Fibroblast of skin of right biceps (primary cell): ENCODE measurements at regions not wholly inside any gene's neighbourhood (a gene's known extent, or its start where the extent isn't known, plus 50 kb on each side); places are given as distances from the start of the nearest gene placed in this dataset.

Experiments
- DNase-seq: peaks from one replicate; pipeline ENCODE4 v3.0.0-alpha.2; 2013

DNA sequence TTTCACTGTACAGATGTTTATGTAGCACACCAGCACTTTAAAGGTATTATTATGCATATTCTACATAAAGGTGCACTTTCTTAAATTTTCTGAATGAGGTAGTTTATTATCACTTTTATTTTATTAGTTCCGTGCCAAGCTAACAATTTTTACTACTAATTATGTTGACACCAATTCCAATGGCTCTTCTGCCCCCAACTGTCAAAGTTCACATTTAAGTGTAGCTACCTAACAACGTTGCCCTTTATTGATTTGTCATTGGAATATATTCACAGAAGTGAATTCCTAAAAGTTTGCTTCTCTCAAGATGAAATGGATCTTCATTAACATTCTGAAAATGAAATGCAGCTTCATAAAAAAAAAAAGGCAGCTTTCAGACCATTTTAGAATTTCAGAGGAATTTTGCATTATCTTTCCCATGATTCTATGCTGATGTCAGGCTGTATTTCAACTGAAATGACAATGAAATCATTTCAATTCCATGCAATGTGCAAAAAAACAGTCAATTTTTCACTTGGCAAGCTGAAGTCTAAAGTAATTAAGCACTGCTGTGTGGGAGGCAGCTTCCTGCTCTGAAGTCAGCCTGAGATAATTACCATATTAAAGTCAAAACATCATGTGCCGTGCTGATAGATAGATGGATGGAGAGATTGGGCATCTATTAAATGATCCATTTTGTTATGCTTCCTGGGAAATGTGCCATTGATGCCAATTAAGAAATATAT, 229.2 kb downstream of the TTLL7 start:
- DNase-seq = no peak

DNA sequence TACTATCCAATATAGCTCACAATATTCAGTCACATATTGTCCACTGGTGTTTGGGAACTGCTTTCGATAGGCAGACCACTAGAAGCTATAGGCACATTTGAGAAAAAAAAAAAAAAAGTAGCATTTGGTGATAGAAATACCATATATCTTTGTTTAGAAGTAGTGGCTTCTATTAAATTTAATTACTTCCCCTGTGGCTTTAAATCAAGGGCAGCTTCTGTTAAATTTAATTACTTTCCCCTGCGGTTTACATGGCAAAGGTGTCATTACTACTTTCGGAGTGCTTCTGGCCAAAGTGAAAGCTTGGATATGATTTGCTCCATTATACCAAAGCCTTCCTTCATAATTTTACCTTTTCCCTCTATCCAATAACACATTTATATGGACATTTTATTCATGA, 229.9 kb downstream of the TTLL7 start:
- DNase-seq = no peak

DNA sequence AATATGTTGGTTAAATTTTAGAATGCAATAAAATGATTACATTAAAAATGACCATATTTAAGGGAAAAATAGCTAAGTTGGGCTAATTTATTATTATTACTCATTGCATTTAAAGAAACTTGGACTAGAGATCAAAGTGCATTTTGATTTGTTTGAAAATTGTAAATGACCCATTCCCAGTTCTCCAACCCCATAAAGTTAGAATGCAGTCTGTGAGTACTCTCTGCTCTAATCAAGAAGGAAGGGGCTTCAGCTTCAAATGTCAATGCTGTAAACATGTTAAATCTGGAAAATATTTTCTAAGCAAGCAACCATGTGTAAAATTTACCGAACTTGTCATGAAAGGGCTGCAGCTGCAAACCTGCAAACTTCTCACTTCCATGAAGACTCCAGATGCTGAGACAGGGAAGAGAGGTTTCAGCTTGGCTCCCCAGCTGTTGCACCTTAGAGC, 232.7 kb downstream of the TTLL7 start:
- no peak for DNase-seq

- no peak for DNase-seq
Observed at GRCh38 chr1:83765125-83765524, 233.8 kb downstream of the TTLL7 start.

DNA sequence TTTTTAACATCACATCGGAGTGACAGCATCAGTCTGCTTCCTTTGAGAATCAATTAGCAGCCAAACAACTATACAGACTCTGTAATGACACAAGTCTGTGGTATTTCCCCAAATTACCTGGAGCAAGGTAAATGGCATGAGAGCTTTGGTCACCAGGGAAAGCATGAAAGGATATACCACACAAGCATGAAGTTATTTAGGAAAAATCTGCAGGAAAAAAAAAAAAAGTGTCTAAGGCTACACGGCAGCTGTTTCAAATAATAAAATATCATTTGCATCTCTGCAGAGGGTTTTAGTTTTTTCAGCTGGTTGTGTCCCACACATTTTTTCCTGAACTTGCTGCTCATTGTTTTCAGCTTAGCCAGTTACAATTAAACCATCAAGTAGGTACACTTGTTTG, 234.7 kb downstream of the TTLL7 start:
- DNase-seq = peak; percentile 5

DNA sequence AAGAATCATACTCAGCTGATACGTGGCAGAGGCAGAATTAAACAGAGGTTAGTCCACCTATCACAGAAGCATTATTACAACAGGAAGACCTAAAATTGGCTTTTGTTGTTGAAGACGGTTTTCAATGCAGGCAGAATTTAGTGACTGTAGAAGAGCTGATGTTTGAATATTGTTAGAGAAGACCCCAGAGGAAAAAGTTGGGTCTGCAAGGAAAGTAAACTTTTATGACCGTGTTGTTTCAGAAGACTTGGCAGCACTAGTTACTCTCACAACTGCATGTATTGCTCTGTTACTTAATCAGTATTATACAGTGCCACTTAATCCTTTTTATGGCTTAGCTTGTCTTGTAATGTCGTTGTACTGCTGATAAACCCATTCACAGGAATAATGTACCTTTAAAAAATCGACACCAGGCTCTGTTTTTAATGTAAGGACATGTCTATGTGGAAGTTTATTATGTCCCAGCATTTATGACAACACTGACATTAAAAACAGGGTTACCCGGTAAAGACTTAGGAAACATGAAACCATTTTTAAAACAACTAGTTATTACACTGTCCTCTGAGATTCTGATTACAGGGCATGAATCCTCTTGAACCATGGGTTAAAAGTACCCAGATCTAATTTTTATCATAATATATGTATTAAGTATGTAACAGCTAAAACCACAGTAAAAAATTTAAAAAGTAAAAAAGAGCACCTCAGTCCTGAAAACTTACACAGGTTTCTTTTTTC, 235.4 kb downstream of the TTLL7 start:
- DNase-seq = no peak

- no peak for DNase-seq
Observed at GRCh38 chr1:83762416-83762815, 236.5 kb downstream of the TTLL7 start.

- DNase-seq = no peak
Observed at GRCh38 chr1:83762039-83762365, 236.9 kb downstream of the TTLL7 start.

DNA sequence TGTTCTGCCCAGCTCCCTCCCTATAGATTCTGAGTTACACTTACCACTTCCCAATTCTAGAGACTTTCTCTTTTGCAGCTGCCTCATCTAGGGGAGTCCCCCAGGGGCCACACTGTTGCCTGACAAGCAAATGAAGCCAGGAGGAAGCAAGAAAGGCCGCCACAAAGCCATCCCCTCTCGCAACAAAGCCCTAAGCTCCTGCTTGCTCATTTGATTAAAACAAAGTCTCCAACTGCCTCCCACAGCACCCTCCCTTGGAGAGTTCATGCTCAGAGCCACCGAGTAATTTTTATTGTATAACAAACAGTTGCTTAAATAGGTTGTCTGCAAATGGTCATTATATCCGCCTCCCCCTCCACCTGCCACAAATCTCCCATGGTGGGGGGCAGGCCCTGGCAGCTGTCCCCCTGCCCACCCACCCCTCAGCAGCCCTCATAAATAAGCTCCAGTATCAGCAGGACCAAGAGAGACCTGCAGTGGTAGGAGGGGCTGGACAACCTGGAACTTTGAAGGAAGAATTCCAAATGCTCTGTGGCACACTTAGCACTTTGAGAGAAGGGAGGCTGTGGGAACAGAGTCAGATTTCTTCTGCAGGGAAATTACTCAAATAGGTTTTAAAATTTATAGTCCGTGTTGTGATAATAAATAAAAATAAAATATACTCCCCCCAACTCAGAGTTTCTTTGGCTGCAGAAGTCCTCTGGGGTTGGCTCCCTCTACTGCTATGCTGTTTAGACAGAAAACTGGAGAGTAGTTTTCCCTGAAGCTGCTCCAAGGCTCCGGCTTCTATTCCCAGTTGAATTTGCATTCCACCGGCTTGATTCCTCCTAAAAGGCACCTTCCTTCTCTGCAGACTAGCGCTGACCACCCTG, 237.5 kb downstream of the TTLL7 start:
- DNase-seq = no peak

DNA sequence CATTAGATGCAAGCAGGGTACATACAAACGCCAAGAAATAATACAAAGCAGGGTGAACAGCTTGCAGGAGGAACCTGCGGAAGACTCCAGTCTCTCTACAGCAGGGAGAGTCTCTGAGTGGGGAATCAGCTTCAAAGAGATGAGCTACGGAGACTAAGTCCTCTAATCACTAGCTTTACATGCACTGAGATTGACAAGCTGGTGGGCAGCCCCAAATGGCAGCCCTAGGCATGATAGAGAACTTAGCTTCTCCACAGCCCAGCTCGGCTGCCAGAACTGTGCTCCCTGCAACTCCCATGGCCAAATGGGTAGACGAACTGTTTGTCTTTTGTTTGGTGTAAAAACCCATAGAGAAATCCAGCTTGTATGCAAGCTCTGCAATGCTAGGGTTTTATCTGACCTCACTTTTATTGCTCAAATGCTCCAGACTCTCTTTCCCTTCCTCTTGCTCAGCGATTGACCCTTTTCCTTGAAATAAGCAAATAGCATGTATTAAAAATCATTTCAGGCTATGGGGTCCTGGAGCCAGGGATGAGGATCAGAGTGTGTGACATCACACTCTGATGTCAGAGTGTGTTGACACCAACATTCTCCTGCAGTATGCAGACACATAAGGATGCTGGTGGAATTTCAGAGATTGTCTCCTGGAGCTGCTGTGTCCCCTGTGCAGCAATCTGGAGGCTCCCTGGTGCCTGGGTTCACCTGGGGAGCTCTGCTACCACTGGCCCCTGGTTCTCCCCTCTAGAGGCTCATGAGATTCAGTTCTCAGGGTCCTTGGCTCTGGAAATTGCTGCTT, 238.5 kb downstream of the TTLL7 start:
- DNase-seq = no peak

- DNase-seq = no peak
Observed at GRCh38 chr1:83756984-83757717, 241.8 kb downstream of the TTLL7 start.

- DNase-seq = no peak
Observed at GRCh38 chr1:83751602-83752001, 247.3 kb downstream of the TTLL7 start.

GRCh38 chr1:83750201-83750600, 248.7 kb downstream of the TTLL7 start:
- no peak for DNase-seq

DNA sequence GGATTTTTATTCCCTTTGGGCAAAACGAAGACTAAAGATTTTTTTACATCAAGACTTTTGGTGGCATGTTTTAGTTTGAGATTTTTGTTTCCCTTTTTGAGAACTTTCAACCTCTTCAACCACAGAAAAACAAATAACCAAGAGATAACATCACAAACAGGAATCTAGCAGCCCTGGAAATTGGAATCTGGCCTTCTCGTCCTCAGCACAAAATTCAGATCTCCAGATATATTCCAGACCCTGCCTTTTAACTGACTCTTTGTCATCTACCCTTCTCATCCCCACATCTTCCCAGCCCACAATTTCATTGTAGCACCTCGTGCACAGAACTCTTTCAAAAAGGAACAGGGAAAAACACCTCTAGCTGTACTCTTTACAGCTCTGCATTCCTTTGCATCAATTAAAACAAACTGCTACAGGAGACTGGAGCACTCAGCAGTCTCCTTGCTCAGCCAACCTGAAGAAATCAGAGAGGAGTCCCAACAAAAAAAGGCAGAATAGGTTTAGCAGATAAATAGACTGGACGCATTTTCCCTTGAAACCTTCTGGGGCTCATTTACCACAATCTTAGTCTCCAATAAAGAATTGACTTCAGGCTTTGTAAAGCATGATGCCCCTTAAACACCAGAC, 251.0 kb downstream of the TTLL7 start:
- no peak for DNase-seq

DNA sequence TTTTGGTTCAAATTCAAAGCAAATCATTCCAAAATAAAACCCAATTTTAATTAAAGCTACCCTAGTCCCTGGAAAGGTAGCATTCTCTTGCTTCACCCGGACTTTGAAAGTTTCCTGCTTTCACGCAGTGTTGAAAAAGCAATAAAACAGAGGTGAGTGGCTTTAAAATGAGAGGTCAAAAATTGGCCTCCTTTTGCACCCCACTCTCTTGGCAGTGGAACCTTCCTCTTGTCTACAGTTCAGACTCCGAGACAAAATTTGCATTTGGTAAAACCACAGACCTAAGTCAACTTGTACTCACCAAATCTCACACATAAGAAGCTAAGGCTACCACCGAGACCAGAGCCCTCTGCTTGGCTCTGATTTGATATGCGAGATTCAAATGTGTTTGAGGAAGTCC, 252.7 kb downstream of the TTLL7 start:
- DNase-seq = no peak

- no peak for DNase-seq
Observed at GRCh38 chr1:83742446-83742845, 256.5 kb downstream of the TTLL7 start.

GRCh38 chr1:83741770-83742169, 257.2 kb downstream of the TTLL7 start:
- DNase-seq = no peak

GRCh38 chr1:83741348-83741747, 257.6 kb downstream of the TTLL7 start:
- DNase-seq = no peak

DNA sequence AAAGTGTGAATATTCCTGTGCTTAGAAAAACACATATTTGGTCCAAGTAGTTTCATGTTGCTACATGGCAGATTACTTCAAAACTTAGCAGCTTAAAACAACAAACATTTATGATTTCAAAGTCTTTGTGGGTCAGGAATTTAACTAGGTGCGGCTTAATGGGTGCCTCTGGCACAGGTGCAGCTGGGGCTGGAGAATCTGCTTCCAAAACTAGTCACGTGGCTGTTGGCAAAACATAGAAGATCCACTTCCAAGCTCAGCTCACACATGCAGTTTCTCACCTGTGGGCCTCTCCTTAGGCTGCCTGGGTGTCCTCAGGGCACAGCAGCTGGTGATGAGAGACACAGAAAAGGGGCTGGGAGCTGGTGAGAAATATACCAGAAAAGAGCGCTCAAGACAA, 263.4 kb downstream of the TTLL7 start:
- DNase-seq = no peak

DNA sequence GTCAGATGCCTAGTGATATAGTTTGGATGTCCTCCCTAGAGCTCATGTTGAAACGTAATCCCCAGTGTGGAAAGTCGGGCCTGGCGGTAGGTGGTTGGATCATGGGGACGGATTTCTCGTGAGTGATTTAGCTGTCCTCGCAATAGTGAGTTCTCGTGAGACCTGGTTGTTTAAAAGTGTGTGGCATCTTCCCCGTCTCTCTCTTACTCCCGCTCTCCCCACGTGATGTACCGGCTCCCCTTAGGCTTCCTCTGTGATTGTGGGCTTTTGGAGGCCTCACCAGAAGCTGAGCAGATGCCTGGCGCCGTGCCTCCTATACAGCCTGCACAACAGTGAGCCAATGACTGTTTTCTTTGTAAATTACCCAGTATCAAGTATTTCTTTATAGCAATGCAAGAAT, 264.5 kb downstream of the TTLL7 start:
- no peak for DNase-seq

GRCh38 chr1:83725735-83726360, 273.1 kb downstream of the TTLL7 start:
- DNase-seq = no peak
